ENCODE measurements at regions not wholly inside any gene's neighbourhood (a gene's known extent, or its start where the extent isn't known, plus 50 kb on each side); places are given as distances from the start of the nearest gene placed in this dataset.

- TF ChIP-seq CTCF (conservative IDR thresholded peaks at IDR 0.05; ENCODE audit: low read depth, low read length) = no peak
- TF ChIP-seq RCOR1 (IDR thresholded peaks at IDR 0.05; ENCODE audit: insufficient replicate concordance, low read length) = no peak
- no peak for TF ChIP-seq MXI1 (IDR thresholded peaks at IDR 0.05; ENCODE audit: borderline replicate concordance, low read depth, low read length)
Observed at GRCh38 chr14:66152302-66152701, 333.9 kb upstream of the CCDC196 start.
